NCI-H146 treated with DMSO at 0.1 percent for 48 hours (cell line): ENCODE measurements at regions not wholly inside any gene's neighbourhood (a gene's known extent, or its start where the extent isn't known, plus 50 kb on each side); places are given as distances from the start of the nearest gene placed in this dataset.

Experiments used
- DNase-seq: peaks from one replicate; lab custom pipeline; 2025; ENCODE audit not compliant: unreplicated experiment; lab: John Stamatoyannopoulos, UW

DNA sequence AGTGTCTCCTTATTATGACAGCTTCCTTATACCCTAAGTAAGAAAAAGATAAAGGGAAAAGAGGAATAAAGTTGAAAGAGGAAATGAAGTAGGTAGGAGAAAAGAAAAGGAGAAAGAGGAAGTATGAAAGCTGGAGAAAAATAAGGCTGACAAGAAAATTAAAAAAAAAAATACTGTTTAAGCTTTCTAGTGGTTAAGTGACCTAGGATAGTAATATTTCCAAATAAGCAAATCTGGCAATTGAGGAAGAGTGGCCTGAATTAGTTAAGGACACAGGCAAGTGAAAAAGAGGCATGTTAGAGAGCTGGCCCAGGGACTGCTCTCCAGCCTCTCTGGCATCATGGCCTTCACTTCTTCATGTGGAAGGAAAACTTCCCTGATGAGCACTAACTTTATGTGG lies 76.5 kb upstream of the ADGRF1 start:
- no peak for DNase-seq

DNA sequence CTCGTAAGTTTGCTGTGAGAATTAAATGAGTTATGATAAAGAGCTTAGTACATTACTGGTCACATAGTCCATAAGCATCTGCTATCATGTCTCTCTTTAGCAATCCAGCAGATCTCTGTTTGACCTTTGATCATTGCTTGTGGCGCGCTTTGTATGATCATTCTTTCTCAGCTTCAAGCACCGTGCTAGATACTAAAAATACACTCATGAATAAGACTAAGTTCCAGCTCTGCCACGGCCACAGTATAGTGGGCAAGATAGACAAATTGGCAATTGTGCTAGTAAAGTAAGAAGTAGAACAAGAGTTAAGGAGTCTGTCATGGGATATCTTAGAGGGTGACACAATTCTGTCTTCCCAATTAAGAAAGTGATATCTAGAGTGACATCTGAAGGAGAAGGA lies 75.2 kb upstream of the ADGRF1 start:
- DNase-seq = no peak

DNA sequence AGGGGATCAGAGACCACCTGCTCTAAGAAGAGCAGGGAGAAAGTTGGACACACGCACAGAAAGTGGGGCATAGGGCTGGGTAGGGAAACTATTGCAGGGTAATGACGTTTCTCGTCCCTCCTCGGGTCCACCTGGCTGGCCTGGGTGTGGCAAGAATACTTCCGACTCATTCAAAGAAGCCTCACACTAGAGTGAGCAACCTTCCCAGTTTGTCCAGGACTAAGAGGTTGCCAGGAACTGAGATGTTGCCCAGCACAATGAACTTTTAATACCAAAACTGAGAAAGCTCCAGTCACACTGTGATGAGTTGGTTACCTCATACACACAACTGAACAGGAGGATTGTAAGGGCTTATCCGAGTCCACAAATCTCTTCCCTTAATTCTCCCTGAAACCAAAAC lies 74.5 kb upstream of the ADGRF1 start:
- no peak for DNase-seq

DNA sequence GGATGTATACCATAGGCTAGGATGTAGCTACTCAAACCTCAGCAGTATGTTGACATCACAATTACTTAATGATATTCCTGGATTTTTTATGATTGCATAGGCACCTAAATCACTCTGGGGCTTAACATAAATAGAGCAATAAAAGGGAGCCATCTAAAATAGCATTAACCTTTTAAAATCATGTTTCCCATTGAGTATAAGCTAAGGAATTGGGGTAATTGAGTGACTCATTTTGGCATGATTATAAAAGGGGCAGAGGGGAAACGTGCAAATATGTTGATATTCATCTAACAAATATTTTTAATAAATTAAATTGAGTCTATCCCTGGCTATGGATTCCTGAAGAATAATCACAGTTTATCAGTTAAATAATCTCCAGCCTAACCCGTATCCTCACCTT lies 74.0 kb upstream of the ADGRF1 start:
- no peak for DNase-seq

DNA sequence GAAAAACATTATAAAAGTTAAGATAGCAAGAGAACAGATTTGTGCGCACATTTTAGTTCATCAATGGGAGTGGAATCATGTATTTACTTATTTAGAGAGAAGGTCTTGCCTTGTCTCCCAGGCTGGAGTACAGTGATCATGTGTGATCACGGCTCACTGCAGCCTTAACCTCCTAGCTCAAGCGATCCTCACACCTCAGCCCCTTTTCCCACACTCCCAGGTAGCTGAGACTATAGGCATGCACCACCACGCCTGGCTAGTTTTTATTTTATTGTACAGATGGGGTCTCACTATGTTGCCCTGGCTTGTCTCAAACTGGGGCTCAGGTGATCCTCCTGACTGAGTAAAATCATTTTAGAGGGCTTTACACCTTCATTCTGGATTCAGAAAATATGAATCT lies 72.3 kb upstream of the ADGRF1 start:
- DNase-seq = no peak

DNA sequence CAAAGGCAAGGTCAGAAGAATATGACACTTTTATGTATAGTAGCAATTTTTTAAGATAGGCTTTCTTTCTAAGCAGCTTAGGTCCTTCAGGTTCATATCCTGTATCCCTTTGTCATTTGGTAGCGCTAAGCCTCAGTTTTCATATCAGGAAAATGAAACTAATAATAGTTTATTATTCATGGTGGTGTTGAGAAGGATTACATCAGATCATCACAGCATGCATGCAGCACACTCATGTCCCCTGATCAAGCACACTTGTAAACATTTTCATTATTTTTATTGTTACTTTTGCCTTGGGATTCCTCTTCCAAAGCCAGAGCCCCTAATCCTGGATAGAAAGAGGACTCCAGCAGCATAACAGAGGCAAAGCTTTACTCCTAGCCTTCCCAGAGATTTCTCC lies 70.2 kb upstream of the ADGRF1 start:
- no peak for DNase-seq

DNA sequence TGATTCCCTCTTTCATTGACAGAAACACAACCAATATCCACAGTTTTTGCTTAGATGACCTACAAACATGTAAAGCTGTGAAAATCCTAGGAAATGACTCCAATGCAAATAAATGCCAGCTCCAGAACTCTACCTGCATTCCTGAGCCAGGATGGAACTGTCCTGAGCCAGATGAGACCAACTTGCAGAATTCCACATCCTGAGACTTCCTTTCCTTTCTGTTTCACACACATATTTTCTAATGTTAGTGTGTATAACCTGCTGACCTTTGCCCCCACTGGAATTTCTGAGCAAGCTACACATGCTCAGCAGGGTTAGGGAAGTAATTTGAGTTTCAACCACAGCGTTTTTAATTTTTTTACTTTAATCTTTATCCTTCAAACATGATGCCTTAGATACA lies 69.6 kb upstream of the ADGRF1 start:
- no peak for DNase-seq

DNA sequence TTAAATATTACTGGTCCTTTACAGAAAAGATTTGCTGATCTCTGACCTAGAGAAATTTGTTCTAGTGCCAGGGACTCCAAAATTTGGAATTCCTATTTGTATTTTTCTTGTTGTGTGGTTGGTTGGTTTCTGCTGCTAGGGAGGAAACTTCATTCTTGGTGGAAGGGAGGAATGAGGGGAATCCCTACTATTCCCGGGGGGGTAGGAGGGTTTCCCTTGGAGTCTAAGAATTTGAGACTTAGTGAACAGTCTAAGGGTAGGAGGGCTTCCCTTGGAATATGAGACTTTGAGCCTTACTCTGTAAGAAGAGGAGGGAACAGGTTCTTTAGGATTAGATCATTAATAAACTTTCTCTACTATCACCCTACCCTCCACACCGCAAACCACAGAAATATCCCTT lies 67.1 kb upstream of the ADGRF1 start:
- no peak for DNase-seq

DNA sequence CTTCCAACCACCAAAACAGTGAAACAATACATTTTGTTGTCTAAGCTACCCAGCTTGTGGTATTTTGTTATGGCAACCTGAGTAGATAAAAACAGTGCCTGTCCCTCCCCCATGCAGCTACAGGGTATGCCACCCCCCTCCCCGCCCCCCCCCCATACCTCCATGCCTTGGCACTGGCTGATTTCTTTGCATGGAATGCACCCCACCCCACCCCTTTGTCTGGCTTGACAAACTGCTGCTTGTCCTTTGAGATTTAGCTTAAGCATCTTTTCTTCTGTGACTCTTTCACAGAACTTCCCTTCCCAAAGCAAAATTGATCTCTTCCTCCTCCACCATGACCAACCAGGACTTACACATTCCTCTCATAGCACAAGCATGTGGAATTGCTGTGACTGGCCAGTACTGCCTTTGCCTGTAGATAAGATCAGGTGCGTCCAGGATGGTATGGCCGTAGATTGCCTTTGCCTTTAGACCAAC lies 64.6 kb upstream of the ADGRF1 start:
- no peak for DNase-seq

DNA sequence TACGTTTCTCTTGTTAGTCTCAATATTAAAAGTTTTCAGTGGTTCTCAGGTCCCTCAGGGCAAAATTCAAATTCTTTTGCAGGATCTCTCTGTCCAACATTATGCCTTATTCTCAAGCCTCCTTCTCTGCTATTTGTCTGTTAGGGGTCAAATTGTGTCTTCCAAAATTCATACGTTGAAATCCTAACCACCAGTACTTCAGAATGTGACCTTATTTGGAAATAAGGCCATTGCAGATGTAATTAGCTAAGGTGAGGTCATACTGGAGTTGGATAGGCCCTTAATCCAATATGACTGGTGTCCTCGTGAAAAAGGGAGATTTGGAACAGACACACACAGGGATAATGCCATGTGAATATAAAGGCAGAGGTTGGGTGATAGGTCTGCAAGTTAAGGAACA lies 64.1 kb upstream of the ADGRF1 start:
- DNase-seq = no peak

DNA sequence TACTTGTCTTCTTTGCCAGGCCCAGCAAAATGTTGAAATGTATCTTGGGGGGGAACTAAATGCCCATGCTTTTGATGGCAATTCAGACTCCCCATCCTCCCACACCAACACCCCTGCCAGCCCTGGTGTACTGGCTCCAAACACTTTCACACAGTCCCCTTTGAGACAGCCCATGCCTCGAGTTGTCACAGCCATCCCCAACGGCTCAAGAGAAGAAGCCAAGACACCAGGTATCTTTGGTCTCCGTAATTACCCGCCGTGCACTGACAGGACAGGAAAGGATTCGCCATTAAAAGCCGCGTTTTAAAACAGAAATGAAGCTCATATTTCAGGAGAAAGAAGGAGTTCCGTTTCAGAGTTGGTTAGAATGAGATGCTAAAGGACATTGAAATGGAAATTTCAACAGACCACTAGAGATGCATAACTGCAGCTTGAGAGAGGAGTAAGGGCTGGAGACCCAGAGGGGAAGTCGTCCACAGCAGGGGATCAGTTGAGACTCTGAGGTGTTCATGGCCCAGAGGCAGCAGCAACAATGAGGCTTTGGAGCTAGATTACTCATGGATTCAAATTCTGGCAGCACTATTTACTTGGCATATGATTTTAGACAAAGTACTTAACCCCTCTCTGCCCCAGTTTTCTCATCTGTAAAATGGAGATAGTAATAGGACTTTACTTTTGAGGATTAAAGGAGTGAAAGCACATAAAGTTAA lies 63.5 kb upstream of the ADGRF1 start:
- DNase-seq = no peak

DNA sequence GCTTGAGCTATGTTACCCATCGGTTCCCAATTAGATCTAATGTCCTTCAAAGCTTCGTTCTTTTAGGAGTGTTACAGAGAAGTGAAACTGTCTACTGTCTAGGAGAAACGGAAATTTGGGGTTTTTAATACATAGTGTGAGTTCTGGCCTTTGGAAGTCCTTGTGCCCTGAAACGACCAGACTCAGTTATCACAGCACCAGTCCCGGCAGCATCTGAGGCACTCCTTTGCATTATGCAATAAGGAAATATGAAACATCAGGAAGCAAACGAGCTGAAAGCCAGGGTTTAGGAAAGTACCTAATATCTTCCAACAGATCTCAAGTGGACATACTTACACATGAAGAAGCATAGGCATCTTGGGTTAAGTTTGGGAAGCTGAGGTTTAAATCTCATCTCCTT lies 61.8 kb upstream of the ADGRF1 start:
- no peak for DNase-seq

DNA sequence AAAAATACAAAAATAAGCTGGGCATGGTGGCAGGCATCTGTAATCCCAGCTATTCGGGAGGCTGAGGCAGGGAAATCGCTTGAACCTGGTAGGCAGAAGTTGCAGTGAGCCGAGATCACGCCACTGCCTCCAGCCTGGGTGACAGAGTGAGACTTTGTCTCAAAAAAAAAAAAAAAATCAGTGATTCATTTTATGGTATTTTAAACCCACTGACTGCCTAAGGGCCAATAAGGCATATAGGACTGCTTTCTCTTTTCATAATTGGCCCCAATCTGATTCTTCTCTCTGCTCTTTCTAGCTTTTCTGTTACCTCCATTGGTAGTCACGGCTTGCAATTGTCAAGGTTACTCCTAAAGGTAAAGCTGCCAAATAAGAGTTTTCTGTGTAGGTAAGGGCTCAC lies 60.2 kb upstream of the ADGRF1 start:
- DNase-seq = no peak

DNA sequence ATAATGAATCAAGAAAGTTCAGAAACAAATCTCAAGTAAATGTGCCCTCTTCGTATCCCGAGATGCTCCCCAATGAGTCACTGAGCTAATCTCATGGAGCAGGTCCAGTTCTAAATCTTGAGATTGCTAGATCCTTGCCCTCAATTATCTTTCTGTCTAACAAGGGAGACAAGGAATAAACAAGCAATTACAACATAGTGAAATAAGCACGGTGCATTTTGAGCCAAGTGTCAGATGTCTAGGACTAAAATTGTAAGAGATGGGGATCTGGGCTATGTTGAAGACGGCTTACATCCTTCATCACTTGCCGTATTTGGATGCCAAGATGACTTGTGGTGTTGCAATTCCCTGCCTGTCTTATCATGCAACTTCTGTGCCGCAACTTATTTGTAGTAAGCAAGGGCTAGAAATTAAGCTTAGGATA lies 56.5 kb upstream of the ADGRF1 start:
- DNase-seq = no peak

DNA sequence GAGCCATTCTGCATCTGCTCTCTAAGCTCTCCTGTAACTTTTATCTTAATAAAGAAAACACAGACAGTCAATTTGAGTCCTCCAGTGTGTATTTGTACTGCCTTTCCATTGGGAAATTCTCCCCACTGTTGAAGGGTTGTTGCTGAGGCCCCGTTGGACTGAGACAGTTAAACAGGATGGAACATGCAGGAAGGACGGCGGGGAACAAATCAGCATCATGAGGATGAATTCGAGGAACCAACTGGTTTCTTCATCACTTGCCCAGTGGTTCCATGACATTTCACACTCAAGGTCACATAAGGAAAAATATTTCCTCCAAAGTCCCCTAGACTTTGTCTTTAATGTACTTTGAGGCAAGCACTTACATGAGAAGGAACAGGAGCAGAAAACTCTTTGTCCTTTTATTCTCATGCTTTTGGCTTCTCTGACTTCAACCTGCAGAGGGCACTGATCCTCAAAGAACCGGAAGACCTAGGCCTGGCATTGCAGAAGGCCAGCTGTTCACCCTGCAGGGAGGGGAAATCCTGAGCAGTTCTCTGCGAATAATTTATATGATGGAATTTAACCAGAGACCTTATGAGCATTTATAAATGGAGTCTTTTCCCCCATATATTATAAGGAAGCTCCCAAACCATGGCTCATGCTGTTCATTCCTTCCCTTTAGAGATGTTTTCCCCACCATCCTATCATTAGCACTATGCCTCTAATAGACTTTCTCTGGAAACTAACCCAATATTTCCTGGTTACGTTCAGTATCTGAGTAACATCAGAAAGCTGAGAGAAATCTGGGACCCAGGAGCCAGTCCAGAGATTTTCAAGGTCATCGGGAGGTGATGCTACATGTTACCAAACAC lies 55.2 kb upstream of the ADGRF1 start:
- DNase-seq = peak; percentile 80

DNA sequence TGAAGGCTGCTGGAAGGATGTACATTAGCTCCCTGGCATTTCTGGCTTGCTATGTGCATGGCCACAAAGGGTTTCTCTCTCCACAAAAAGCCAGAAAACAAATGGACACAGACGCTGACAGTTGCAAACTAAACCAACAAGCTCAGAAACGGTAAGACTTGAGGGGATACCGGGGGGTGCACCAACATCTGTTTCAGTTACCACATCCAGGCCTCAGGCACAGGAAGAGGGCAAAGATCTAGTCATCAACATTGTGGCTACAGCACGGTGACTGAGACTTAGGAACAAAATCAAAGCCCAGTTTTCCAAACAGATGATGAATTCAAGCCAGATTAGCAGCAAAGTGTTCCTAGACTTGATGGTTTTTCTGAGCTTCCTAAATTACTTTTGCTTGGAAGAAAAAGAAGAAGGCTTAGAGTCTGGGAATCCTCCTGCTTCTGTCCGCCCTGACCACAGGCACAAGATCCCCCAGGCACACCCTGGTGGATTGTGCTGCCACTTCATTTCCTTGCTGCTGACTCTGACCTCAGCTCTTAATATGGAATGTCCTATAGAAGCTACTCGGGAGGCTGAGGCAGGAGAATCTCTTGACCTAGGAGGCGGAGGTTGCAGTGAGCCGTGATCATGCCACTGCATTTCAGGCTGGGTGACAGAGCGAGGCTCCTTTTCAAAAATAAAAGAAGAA lies 54.2 kb upstream of the ADGRF1 start:
- DNase-seq = no peak

DNA sequence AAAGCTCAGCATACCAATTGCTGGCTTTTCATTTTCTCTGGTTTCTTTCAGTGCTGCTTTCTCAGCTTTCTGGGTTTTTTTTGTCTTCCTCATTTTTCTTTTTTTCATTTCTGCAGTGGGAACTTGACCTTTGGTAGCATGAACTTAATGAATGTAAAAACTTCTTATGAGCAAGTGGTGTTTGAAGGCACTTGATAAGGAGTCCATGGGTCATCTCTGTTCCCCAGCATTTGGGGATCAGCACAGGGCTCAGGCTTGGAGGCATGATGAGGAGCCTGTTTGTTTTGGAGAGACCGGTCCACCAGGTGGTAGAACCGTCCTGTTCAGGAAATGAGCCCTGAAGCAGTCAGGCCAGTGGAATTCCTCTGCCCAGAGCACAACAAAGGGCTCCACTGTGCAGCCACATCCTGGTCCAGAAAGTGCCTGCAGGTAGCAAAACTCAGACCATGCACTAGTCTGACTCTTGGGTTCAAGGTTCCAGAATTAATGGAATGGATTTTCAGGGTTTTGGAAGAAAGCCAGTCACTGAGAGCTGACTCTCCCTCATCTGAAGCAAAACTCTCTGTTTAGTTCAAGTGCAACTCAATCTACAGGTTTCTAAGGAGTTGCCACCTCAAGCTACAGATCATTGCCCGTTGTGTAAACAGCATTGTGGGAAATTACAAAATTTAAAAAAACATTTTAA lies 52.3 kb upstream of the ADGRF1 start:
- DNase-seq = no peak

DNA sequence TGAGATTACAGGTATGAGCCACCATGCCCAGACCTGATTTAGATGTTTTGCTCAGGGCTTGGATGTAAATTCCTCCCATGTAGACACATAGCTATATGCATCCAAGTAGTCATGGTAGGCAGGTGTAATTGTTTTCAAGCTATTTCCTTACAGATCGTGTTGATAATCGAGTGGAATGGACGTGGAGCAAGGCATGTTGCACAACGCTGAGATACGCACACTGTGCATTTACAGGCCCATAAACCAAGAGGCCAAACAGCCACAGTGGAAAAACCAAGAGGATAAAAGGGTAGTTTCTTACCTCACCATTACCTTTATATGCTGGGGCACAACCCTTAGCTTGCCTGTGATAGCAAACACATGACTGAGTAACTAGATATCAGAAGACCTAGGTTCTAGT lies 51.0 kb upstream of the ADGRF1 start:
- DNase-seq = no peak

DNA sequence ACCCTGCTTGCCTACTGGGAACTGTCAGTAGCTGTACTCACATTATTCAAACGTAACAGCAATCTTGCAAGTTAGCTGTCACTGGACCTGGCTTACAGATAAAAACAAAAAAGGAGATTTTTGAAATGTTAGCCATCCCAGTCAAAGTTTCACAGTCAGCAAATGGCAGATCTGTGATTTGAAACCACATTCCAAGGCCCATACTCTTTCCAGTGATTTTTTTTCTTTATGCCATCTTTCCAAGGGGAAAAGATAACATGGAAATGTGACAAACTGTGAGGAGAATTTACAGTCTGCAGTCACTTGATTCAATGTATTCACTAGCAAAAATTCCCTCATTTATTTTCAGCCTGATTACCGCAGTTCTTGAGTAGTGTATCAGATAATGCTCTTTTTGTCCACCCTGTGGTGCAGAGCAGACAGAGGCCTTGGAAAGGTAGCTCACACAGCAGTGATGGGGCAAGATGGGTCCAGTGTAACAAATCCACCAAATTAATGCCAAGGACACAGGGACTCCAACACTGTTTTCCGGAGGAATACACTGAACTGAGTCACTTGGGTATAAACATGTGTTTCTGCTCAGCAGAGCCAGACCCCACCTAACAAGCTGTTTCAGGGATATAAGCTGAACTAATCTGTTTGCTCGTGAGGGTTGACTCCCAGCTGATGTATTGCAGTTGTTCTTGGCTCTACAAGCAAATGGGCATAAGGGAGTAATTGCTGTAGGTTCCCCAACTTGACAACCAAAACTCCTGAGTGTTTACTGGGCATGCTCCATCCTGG lies 49.9 kb upstream of the ADGRF1 start:
- DNase-seq = no peak
